ENCODE measurements at regions not wholly inside any gene's neighbourhood (a gene's known extent, or its start where the extent isn't known, plus 50 kb on each side); places are given as distances from the start of the nearest gene placed in this dataset.

DNA sequence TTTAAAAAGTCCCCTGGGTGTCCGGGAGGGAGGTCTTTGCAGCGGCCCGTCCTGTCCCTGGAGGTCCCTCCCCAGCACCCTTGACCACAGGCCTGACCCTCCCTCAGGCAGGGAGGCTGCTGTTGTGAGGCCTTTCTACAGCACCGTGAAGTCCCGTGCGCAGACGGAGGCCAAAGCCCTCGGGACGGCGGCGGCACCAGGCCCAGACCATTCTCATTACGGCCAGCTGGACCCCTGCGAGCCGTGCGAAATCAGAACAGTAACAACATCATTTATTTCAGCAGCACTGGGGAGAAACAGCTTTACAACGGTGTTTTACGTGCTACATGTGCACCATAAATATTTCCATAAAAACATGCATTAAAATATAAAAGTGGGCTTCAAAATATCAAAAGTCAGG is 101.4 kb upstream of the ACTRT2 start:
- no peak for DNase-seq

DNA sequence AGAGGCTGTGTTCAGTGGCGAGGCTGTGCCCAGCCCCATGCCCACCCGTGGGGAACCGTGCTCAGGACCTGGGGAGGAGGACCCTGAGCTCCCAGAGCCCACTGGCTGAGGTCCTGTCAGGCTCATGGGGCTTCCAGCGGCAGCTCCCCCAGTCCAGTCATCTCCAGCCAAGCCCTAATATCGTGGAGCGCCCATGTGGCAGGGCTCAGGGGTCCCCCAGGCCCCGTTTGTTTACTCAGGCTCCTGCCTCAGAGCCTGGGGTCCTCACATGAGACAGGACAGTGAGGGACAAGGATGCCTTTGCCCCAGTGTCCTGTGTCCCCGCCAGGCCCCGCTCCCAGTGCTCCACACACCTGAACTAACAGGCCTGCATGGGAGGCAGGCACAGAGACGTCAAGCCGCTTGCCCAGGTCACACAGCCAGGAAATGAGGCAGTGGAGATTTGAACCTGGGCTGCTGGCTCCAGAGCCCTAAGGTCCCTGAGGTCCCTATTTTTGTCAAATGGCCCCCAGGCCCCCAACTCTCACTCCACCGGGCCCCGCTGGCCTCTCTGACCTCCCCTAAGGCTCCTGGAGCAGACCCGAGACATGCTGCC is 100.7 kb upstream of the ACTRT2 start:
- no peak for DNase-seq

DNA sequence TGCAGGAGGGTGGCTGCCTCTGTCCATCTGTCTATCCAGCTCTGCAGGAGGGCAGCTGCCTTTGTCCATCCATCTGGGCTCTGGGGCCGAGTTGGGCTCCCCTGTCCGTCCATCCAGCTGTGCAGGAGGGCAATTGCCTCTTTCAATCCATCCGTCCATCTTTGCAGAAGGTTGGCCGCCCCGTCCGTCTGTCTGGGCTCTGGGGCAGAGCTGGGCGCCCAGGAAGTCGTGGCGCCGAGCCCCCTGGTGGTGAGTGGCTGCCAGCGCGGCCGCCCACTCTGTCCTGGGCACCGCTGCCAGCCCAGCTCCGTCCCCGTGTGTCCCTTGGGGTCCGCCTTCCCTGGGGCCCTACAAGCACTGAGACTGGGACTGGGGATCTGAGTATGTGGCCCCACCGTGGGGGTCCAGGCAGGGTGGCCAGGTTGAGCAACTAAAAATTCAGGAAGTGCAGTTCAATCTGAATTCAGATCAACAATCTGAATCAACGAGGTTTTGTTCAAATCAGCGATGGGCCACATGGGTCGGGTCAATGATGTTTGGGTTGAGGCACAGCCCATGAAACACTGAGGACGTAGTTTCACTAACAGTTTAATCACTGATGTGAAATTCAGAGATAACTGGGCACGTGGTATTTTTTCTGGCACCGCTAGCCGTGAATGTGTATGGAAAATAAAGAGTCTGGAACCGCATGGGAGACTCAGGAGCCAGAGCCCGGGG is 99.1 kb upstream of the ACTRT2 start:
- no peak for DNase-seq

DNA sequence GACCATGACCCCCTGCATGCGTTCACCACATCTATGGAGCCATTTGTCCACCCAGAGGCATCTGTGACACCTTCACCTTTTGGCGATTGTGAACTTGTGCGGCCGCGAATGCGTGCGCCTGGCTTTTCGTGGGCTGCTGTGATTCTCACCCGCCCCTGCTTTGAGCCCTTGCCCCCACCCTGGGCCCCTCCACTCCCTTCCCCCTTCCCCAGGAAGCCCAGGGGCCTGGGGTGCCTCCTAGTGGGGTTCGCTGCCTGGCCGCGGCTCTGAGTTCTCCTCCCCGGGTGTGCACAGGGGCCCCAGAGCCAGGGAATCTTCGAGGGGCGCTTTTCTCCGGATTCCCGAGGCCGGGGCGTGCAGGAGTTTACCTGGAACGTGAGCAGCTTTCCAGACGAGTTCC is 97.9 kb upstream of the ACTRT2 start:
- no peak for DNase-seq

DNA sequence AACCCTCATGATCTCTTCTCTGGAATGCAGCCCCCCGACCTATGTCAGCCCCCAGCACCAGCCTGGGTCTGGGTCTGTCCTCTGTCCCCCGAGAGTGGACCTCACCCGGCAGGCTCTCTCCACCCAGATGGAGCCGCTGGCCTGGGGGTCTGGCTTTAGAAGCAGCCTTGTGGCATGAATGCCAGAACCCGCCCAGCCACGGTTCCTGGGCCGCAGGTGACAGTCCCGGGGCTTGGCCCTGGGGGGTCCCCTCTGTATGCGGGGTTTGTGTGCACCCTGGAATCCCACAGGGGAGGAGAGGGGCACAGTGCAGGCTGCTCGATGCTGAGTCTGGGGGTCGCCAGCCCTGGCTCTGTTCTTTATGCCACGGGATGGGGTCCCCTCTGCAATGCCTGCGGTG is 96.0 kb upstream of the ACTRT2 start:
- DNase-seq = no peak

DNA sequence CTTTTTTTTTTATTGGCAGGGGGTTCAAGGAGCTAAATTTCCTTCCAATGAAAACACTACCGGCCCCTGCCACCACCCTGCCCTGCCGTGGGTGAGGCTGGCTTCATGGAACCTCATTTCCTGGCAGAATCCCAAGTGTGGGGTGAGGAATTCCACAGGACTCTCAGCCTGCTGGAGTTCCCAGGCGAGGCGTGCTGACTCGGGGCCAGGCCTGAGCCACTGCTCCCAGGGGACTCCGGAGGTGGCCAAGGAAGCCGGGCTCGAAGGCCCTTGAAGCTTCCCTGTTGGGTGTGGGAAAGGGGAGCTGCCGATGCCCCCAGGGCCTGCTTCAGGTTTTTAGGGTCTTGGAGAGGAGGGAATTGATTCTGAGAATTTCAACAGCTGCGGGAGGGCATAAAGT is 95.3 kb upstream of the ACTRT2 start:
- no peak for DNase-seq

DNA sequence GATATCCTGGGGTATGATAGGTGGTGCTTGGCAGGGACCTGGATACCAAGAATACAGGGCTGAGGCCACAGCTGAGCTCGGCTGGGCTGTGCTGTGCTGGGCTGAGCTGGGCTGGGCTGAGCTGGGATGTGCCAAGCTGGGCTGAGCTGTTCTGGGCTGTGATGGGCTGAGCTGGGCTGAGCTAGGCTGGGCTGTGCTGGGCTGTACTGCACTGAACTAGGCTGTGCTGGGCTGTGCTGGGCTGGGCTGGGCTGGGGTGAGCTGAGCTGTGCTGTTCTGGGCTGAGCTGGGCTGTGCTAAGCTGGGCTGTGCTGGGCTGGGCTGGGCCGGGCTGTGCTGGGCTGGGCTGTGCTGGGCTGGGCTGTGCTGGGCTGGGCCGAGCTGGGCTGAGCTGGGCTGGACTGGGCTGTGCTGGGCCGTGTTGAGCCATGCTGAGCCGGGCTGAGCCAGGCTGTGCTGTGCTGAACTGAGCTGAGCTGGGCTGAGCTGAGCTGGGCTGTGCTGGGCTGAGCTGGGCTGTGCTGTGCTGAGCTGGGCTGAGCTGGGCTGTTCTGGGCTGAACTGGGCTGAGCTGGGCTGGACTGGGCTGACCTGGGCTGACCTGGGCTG is 94.7 kb upstream of the ACTRT2 start:
- no peak for DNase-seq

DNA sequence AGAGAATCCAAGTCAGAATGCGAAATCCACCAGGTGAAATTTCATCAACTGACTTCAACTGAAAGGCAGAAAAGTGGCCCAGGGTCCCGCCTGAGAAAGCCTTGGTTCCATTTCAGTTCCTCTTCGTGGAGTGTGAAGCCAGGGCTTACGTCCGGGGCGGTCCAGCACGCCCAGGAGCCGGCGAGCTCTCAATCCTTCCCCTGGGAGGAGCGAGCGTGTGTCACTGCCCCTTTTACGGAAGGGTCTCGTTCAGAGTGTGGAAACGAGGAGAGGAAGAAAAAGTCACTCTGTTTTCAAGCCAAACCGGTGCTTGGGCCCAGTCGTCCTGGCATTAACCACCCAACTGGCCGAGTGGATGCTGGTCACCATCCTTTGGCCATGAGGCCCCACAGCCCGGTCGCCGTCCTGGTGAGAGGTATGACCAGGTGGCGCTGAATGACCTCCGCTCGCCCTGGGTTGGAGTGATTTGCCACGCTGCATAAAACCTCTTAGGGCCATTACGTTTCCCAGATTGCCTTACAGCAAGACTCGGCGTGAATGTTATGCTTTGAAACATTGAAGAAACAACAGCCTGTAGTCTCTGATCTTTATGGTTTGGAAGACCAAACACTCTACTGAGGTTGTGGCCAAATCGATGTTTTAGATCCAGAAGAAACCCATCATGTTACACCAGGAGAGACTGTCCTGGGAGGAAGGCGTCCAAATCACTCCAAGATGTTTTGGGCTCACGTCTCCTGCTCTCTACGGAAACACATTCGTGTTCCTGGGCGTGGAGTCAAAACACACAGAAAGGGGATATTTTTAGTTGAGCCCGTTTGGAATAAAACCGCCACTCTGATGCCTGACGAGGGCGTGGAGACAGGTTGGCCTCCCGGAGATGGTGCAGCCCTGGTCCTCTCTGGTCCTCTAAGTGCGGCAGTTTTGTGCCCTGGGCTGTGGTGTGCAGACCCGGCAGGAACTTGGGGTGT is 93.6 kb upstream of the ACTRT2 start:
- no peak for DNase-seq

DNA sequence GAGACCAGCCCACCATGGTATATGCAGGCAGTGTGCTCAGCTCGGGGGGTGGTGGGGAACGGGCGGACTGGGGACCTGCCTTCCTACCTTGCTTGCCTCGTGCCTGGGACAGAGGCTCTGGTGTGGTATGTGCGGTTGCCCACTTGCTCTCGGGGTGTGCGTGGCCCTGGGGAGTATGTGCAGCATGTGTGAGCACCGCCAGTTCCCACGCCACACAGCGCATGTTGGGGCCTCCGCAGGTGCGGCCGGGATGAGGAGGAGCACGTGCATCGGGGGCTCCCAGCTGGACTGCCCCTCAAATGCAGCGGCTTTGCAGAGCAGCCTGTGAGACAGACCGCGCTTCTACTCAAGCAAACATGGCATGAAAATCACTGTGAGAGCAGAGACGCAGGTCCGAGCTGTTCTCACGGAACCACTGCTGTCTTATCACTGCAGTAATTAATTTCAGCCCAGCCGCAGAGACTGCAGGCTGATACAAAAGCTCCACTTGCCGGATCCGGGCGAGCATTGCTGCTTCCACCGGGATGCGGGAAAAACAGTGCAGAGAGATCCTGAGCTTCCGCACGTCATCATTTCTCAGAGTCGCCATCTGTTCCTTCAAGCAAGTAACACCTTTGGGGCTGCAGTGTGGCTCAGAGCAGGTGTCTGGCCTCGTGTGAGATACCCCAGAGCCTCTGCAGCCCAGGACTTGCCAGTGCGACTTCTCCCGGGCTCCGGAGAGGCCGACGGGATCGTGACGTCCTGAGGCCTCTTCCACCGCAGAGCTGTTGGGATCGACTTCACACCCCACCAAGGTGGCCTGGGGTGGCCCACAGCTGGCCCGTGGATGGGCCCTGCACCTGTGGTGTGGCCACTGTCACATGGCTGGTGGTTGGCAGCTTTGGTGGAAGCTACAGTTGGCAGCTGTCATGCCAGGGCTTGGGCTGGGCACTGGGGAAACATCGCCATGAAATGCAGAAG is 92.6 kb upstream of the ACTRT2 start:
- DNase-seq = peak in 1 of 2 experiments; percentile 27

DNA sequence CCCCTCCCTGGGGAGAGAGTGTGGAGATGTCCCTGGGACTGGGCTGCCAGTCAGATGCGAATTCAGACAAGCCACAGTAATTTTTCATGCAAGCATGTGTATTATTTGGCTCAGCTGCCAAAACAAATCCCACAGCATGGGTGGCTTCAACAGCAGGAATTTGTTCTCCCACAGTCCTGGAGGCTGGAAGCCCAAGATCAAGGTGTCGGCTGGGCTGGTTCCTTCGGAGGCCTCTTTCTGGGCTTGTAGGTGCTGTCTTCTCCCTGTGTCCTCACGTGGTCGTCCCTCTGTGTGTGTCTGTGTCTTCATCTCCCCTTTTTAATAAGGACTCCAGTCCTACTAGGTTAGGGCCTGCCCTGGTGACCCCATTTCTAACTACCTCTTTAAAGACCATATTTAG is 91.9 kb upstream of the ACTRT2 start:
- DNase-seq = no peak

DNA sequence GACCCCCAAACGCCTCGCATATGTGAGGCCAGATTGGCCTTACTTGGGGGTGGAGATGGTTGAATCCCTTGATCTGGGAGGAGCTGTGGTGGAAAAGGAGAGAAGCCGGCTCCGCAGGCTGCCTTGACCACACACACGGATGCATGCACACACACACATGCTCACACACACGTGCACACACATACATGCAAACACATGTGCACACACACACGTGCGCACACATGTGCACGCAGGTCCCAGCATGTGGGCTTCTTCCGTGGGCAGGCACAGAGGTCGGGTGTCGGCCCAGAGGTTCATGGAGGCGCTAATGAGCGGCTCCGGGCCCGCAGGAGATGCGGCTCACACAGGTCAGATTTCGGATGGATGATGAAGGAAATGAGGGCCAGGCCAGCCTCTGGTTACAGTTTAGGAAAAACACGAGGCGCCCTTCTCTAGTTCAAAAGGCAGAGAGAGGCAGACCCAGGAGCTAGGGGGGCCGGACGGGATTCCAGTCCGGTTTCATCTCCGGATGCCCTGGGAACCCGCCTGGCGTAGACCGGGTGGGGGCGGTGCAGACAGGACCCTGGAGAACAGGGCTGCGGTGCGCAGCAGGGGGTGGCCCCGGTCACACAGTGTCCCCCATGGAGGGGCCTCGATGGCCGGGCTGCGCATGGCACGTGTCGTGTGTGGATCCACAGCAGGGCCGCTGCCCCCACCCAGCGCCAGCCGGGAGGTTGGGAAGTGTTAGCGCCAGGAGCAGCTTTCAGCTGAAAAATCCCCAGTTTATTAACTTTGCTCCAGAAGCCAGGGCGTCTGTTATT is 91.1 kb upstream of the ACTRT2 start:
- no peak for DNase-seq

DNA sequence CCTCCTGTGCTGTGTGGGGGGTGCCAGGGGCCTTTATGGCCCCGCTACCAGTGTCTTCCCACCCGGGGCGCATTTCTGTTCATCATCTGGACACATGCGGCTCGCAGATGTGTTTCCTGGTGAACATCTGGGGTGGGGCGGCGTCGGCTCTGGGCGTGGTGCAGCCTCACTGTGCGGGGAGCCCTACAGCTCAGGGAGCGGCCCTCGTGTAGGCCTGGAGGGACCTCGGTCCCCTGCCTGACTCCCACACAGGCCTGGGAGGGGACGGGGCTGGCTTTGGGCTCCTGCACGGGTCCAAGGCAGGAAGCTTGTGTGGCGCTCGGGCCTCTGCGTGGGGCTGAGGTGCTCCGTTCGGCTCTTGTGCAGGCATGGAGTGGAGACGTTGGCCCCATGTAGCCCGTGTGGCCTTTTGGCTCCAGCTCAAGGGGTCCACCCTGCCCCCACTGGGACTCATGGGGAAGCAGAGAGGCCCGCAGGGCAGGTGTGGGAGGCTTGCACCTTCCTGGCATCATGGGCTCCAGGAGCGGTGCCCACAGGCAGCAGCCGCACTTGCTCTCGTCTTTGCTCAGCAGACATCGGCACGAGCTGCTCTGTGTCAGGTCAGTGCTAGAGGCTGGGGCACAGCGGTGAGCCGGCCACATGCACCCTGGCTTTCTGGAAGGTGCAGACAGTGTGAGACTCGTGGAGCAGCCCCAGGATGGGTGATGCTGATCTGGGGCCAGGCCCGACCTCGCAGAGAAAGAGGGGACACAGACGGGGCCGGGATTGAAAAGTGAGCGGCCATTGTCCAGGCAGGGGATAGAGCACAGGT is 90.1 kb upstream of the ACTRT2 start:
- DNase-seq = no peak

DNA sequence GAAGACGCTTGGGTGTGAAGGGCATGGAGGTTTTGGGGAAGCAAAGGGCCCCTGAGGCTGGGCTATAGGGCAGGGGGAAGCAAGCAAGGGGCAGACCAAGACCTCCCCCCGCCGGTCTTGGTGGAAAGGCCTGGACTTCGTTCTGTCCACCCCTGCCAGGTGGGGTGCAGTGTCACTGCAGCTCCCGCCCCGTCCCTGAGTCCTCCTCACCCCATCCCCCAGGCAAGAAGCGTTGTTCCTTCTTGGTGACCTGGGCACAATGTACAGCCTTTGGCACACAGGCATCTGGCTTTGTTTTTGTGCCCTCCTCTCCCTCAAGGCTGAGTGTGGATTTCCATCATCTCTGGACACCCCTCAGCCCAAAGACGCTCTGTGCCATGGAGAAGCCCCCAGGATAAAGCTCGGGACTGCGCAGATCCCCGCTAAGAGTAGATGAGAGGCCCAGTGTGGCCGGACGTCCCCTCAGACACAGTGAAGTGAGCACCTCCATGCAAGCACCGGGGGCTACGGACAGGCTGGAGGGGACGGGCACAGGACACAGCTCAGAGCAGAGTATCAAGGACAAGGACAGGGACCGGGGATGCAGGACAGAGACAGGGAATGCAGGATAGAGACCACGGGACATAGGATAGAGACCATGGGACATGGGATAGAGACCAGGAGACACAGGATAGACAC is 89.4 kb upstream of the ACTRT2 start:
- no peak for DNase-seq

DNA sequence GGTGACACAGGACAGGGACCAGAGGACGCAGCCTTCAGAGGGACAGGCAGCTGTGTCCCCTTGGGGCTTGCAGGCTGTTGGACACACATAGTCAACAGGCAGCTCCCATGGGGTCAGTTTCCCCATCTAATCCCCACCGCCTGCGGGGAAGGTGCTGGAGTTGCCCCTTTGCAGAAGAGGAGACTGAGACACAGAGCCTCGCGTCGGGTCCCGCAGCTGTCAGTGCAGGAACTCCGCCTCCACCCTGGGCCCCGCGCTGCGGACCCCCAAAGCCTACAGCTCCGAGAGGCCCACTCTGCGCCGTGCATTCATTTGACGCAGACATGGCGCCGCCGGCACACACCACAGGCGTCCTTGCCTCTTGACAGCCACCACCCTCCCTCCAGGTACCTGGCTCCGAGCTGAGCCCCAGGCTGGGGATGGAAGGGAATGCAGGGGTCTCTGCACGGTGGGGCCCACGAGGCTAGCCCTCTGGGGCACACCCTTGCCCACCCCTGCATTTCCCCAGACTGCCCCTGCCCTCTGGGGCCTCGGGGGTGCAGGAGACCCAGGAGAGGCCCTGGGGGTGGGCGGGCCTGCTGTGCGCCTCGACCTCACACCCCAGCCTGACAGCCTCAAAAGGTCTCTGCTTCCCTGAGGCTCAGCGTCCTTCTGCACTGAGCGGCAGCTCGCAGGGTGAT is 88.5 kb upstream of the ACTRT2 start:
- DNase-seq = no peak

DNA sequence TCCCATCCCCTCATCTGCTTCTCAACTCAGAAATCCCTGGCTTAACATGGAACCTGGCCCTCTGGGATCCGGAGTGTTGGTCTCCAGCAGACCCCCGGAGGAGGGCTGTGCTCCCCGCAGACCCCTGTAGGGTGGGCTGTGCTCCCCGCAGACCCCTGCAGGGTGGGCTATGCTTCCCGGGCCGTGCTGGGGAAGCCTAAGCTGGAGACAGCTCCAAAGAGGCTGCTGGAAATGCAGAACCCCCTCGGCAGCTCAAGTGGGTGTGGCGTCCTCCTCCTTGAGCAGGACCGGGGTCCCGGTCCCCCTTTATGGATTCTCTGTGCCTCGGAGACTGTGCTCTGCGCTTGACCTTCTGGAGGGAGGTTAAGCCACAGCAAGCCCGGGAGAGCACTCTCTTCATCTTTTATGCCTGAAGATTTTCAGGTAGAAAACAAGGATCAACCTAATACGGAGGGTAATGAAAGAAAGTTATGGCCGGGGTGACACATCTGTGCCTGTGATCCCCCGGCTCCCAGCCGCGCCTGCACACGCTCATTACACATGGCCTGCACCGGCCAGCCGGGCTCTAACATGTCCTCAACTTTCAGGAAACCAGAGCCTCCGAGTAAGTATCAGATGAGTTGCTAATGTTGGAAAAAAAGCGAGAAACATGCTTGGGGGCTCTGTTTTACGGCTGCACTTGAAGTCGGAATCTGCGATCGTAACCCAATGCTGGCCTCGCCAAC is 87.7 kb upstream of the ACTRT2 start:
- DNase-seq = no peak

DNA sequence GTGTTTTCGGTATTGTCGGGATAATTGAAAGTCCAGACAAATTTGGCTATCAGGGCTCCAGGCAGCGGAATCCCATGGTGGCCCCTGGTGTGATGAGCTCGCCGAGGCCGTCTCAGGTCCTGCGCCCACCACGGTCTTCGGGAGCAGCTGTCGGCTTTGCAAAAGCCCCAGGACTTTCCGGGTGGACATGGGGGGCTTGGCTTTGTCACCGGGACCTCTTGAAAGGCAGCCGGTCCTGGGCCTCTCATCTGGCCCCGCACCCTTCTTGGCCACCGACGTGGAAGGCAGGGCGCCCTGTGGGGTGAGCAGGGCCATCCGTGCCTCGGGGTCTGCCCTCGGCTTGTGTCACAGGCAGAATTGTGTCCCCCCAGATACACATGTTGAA is 87.1 kb upstream of the ACTRT2 start:
- no peak for DNase-seq

DNA sequence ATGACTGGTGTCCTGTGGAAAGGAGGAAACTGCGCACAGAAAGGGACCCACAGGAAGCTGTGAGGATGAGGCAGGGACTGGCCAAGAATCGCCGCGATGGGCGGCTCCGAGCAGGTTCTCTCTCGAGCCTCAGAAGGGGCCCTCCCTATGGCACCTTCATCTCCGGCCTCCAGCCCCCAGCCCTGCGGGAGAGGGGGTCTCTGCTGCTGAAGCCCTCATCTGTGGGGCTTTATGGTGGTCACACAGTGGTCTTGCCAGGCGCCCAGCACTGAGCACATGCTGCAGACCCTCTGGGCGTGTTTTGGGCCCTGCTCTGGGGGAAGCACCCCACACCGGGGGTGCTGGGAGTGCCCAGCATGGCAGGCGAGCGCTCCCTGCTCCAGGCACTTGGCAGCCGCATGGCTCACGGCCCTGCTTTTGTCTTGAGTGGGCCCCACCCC is 86.6 kb upstream of the ACTRT2 start:
- DNase-seq = no peak

DNA sequence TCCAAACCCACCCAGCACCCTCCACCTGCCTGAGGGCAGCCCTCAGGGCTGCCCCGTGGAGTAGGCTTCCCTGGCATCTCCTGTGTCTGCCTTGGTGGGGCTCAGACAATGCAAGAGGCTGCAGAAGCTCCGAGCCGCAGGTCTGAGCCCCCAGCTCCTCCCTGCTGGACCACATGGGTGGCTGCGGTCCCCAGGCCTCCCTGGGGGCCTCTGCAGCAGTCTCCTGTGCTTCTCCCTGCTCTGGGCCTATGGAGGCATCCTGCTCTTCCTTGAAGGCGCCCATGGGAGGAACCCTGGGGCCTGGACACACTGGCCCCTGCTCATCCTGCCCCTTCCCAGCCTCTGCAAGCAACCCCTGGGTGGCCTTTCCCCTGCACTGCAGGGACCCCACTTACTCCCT is 86.1 kb upstream of the ACTRT2 start:
- no peak for DNase-seq
